Vagina (tissue), 2 donors: ENCODE measurements at regions not wholly inside any gene's neighbourhood (a gene's known extent, or its start where the extent isn't known, plus 50 kb on each side); places are given as distances from the start of the nearest gene placed in this dataset.

Experiments used
- DNase-seq, 2 donors: peaks; one replicate each; pipeline ENCODE4 v3.0.0-alpha.2; 2017; ENCODE audit errors: extremely low spot score in 2 of 2
- H3K27ac ChIP-seq: fragments of 200-600 bp; sonication (generic); one replicate; pipeline ENCODE4 v1.5.1; 2019
- H3K27me3 ChIP-seq: fragments of 200-600 bp; sonication (generic); one replicate; pipeline ENCODE4 v1.5.1; 2019
- H3K36me3 ChIP-seq, 2 donors: fragments of 200-600 bp; sonication (generic); one replicate each; pipeline ENCODE4 v1.5.1; 2017 to 2019
- H3K4me1 ChIP-seq: fragments of 200-600 bp; sonication (generic); one replicate; pipeline ENCODE4 v1.5.1; 2019
- H3K4me3 ChIP-seq, 2 donors: fragments of 200-600 bp; sonication (generic); 1 replicate in 1 of 2; 2 replicates in 1 of 2; pipeline ENCODE4 v1.5.1; 2016 to 2019
- H3K9me3 ChIP-seq: fragments of 200-600 bp; sonication (generic); one replicate; pipeline ENCODE4 v1.5.1; 2019
- CTCF ChIP-seq, 3 experiments: fragments of 450-650 bp in 2 of 3; fragments of 200-600 bp in 1 of 3; sonication (generic) in 1 of 3; IDR thresholded peaks; one replicate each; pipeline ENCODE4 v1.5.1; 2017 to 2019; ENCODE audit warnings: antibody characterized with exemption in 3 of 3, mild to moderate bottlenecking in 2 of 3, moderate library complexity in 2 of 3
- POLR2A ChIP-seq, 2 donors: fragments of 450-650 bp; IDR thresholded peaks; one replicate each; pipeline ENCODE4 v1.6.1; 2017; ENCODE audit warnings: antibody characterized with exemption in 2 of 2, mild to moderate bottlenecking in 2 of 2, moderate library complexity in 2 of 2
- POLR2AphosphoS5 ChIP-seq, 2 donors: sonication (generic); formaldehyde crosslinking; IDR thresholded peaks; one replicate each; pipeline ENCODE4 v1.9.0; 2017; ENCODE audit warnings: antibody characterized with exemption in 2 of 2, mild to moderate bottlenecking in 2 of 2, low read depth in 1 of 2; ENCODE audit not compliant: insufficient read depth in 1 of 2
- intact Hi-C: fragments of 100-400 bp; cut with DNase I; formaldehyde crosslinking; loops from one replicate; pipeline ENCODE4 v1.15.1; 2023

- H3K4me1 ChIP-seq = no peaks in the 10 kb centered on the region
- intact Hi-C loops = no loop called here
- no peaks in the 10 kb centered on the region for H3K36me3 ChIP-seq
- no peak overlapping the region for H3K4me3 ChIP-seq
- H3K9me3 ChIP-seq = no peaks in the 10 kb centered on the region
- no peak for DNase-seq
- TF ChIP-seq POLR2A (IDR thresholded peaks at IDR 0.05) (no peak), POLR2AphosphoS5 (IDR thresholded peaks at IDR 0.05; ENCODE audit: insufficient read depth in 1 of 2, low read depth in 1 of 2) (no peak), CTCF (IDR thresholded peaks at IDR 0.05) (no peak)
- no peaks in the 10 kb centered on the region for H3K27me3 ChIP-seq
- H3K27ac ChIP-seq = no peak overlapping the region
Measured at GRCh38 chr22:49458708-49459099, 369.0 kb downstream of the BRD1 start.

- Histone ChIP-seq H3K36me3 (no peaks in the 10 kb centered on the region), H3K4me3 (no peak overlapping the region), H3K27ac (no peak overlapping the region), H3K4me1 (no peaks in the 10 kb centered on the region), H3K9me3 (no peaks in the 10 kb centered on the region), H3K27me3 (no peaks in the 10 kb centered on the region)
- no peak for DNase-seq
- TF ChIP-seq POLR2AphosphoS5 (IDR thresholded peaks at IDR 0.05; ENCODE audit: insufficient read depth in 1 of 2, low read depth in 1 of 2) (no peak), POLR2A (IDR thresholded peaks at IDR 0.05) (no peak), CTCF (IDR thresholded peaks at IDR 0.05) (no peak)
- intact Hi-C loops = no loop called here
Measured at GRCh38 chr22:49457946-49458707, 369.5 kb downstream of the BRD1 start.

GRCh38 chr22:49457146-49457545 is 370.5 kb downstream of the BRD1 start:
- no peaks in the 10 kb centered on the region for H3K9me3 ChIP-seq
- H3K27ac ChIP-seq = no peak overlapping the region
- no peaks in the 10 kb centered on the region for H3K4me1 ChIP-seq
- no peak for DNase-seq
- H3K4me3 ChIP-seq = no peak overlapping the region
- no peaks in the 10 kb centered on the region for H3K27me3 ChIP-seq
- intact Hi-C loops = no loop called here
- no peaks in the 10 kb centered on the region for H3K36me3 ChIP-seq
- TF ChIP-seq POLR2AphosphoS5 (IDR thresholded peaks at IDR 0.05; ENCODE audit: insufficient read depth in 1 of 2, low read depth in 1 of 2) (no peak), CTCF (IDR thresholded peaks at IDR 0.05) (no peak), POLR2A (IDR thresholded peaks at IDR 0.05) (no peak)

GRCh38 chr22:49455595-49455994 is 372.1 kb downstream of the BRD1 start:
- no peaks in the 10 kb centered on the region for H3K4me1 ChIP-seq
- intact Hi-C loops = no loop called here
- no peak for DNase-seq

More at GRCh38 chr22:49455595-49455994, 372.1 kb downstream of the BRD1 start:
- Histone ChIP-seq H3K36me3 (no peaks in the 10 kb centered on the region), H3K27me3 (no peaks in the 10 kb centered on the region), H3K9me3 (no peaks in the 10 kb centered on the region), H3K27ac (no peak overlapping the region), H3K4me3 (no peak overlapping the region)
- no peak for TF ChIP-seq CTCF (IDR thresholded peaks at IDR 0.05)
